DND-41 (cell line): ENCODE measurements at regions not wholly inside any gene's neighbourhood (a gene's known extent, or its start where the extent isn't known, plus 50 kb on each side); places are given as distances from the start of the nearest gene placed in this dataset.

Experiments
- EZH2 ChIP-seq: IDR thresholded peaks from 3 replicates; pipeline ENCODE4 v1.6.1; 2012; ENCODE audit warnings: borderline replicate concordance, low read depth, mild to moderate bottlenecking, moderate library complexity, low read length, inconsistent platforms; ENCODE audit not compliant: severe bottlenecking
- TF ChIP-seq, protein P1 (sequence below): IDR thresholded peaks from 2 replicates; pipeline ENCODE4 v1.5.1; 2012; ENCODE audit warnings: borderline replicate concordance, low read length, moderate library complexity, mild to moderate bottlenecking; ENCODE audit not compliant: poor library complexity, severe bottlenecking; ENCODE audit errors: extremely low read depth

DNA sequence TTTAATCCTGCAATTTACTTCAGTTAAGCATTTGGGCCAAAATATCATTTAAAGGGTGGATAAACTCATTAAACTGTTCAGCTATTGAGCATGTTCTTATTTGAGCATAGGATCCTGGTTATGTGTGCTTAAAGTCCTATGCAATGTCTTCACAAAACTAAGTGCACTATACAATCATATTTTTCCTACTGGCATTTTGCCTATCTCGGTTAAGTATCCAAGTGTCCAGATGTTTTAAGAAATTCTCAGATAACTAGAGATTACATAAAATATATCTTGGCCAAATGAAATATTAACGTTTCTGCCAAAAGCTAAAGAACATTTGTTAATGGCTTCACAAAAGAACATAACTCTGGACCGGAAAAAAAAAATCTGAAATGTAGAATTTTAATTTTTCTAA, 250.8 kb upstream of the LRFN5 start:
- TF ChIP-seq, protein P1, sequence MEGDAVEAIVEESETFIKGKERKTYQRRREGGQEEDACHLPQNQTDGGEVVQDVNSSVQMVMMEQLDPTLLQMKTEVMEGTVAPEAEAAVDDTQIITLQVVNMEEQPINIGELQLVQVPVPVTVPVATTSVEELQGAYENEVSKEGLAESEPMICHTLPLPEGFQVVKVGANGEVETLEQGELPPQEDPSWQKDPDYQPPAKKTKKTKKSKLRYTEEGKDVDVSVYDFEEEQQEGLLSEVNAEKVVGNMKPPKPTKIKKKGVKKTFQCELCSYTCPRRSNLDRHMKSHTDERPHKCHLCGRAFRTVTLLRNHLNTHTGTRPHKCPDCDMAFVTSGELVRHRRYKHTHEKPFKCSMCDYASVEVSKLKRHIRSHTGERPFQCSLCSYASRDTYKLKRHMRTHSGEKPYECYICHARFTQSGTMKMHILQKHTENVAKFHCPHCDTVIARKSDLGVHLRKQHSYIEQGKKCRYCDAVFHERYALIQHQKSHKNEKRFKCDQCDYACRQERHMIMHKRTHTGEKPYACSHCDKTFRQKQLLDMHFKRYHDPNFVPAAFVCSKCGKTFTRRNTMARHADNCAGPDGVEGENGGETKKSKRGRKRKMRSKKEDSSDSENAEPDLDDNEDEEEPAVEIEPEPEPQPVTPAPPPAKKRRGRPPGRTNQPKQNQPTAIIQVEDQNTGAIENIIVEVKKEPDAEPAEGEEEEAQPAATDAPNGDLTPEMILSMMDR: no peak
- no peak for TF ChIP-seq EZH2
